Left lung (tissue), 4 donors: ENCODE measurements at regions not wholly inside any gene's neighbourhood (a gene's known extent, or its start where the extent isn't known, plus 50 kb on each side); places are given as distances from the start of the nearest gene placed in this dataset.

Experiments used
- ATAC-seq: fragments of 200-7000 bp; cut with Tn5 transposase; one replicate; pipeline ENCODE4 v1.9.1; 2020; ENCODE audit warnings: moderate library complexity
- DNase-seq, 4 donors: peaks; one replicate each; pipeline ENCODE4 v3.0.0-alpha.2; 2013 to 2020
- H3K27ac ChIP-seq, 2 donors: fragments of 200-600 bp; sonication (generic) in 1 of 2; one replicate each; pipeline versions ENCODE4 v1.5.0 to v1.8.0; 2020 to 2021
- H3K27me3 ChIP-seq, 2 donors: fragments of 200-600 bp; sonication (generic) in 1 of 2; one replicate each; pipeline versions ENCODE4 v1.5.0 to v1.8.0; 2020 to 2021
- H3K36me3 ChIP-seq, 2 donors: fragments of 200-600 bp; sonication (generic) in 1 of 2; one replicate each; pipeline versions ENCODE4 v1.5.0 to v1.8.0; 2020 to 2021
- H3K4me1 ChIP-seq, 2 donors: fragments of 200-600 bp; one replicate each; pipeline ENCODE4 v1.8.0; 2021
- H3K4me3 ChIP-seq, 2 donors: fragments of 200-600 bp; sonication (generic) in 1 of 2; one replicate each; pipeline versions ENCODE4 v1.5.0 to v1.8.0; 2020 to 2021; ENCODE audit warnings: mild to moderate bottlenecking in 1 of 2
- H3K9me3 ChIP-seq, 2 donors: fragments of 200-600 bp; sonication (generic) in 1 of 2; one replicate each; pipeline versions ENCODE4 v1.5.0 to v1.8.0; 2020 to 2021
- CTCF ChIP-seq, 2 donors: fragments of 200-600 bp; sonication (generic) in 1 of 2; IDR thresholded peaks; one replicate each; pipeline versions ENCODE4 v1.5.0 to v1.8.0; 2021; ENCODE audit warnings: antibody characterized with exemption in 2 of 2
- intact Hi-C, 2 donors: fragments of 100-400 bp; cut with DNase I; formaldehyde crosslinking; loops; one replicate each; pipeline versions ENCODE4 v1.11.2 to v1.14.2; 2022
- donor health status: DM: no; HTN: yes; CAD: no.
- donor health status: DM: no; HTN: no; CAD: no.

- no peak for TF ChIP-seq CTCF (IDR thresholded peaks at IDR 0.05)
- intact Hi-C loops: no loop called here
- no peaks in the 10 kb centered on the region for H3K27me3 ChIP-seq
- no peak overlapping the region for H3K4me3 ChIP-seq
- no peaks in the 10 kb centered on the region for H3K36me3 ChIP-seq
- no peaks in the 10 kb centered on the region for H3K9me3 ChIP-seq
- DNase-seq (no peak), ATAC-seq (no peak)
- no peak overlapping the region for H3K27ac ChIP-seq
- H3K4me1 ChIP-seq: no peaks in the 10 kb centered on the region
Measured at GRCh38 chr10:21146436-21146789, 249.3 kb upstream of the NEBL start.

DNA sequence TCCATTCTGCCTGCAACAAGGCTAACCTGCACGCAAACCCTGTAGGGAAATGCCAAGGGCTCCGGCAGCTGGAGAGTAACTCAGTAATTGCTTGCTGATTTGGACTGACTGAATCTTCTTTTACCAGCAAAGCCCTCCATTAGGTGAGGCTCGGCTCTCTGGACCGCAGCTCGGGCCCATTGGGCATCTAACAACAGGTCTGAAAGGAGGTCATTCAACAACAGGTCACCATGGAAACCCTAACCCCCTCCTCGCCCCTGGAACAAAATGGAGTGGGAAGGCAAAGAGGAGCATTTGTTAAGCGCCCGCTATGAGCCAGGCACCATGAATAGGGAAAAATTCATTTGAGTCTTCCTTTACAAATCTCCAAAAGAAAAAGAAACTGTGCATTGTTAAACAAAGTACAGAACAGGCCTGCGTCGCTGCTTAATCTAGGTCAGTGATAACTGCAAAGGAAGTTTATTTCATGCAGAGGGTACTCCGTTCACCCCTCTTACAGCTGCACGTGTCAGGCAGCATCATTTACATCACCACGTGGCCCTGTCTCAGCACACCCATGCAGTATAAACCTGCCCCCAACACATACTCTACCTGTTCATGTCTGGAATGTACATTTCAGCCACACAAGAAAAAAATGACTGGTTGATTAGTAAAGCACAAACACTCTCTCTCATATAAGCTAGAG, 248.8 kb upstream of the NEBL start:
- TF ChIP-seq CTCF (IDR thresholded peaks at IDR 0.05): no peak

DNA sequence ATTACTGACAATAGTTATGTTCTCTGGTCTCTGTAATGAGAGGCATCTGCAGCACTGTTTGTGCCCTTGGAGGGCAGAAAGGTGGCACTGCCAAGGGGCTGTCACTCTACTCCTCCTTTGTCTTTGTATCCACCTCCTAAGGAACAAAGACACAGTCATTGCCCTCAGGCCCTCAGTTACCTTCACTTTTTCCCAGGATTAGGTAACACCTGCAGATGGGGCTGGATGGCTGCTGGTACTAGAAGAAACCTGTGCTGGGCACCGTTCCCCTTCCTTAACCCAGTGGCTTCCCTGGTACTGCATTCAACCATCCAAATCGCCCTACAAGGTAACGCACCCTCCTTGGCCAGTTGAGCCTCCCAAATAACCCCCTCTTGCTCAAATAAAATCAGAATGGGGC, 246.9 kb upstream of the NEBL start:
- Histone ChIP-seq H3K4me1 (no peaks in the 10 kb centered on the region), H3K27me3 (no peaks in the 10 kb centered on the region), H3K9me3 (no peaks in the 10 kb centered on the region), H3K27ac (no peak overlapping the region), H3K4me3 (no peak overlapping the region), H3K36me3 (no peaks in the 10 kb centered on the region)
- ATAC-seq (no peak), DNase-seq (no peak)
- TF ChIP-seq CTCF (IDR thresholded peaks at IDR 0.05): no peak
- intact Hi-C loops: no loop called here

More for the DNA sequence above, 248.8 kb upstream of the NEBL start:
- intact Hi-C loops: no loop called here
- ATAC-seq (no peak), DNase-seq (no peak)
- no peak overlapping the region for H3K27ac ChIP-seq
- H3K36me3 ChIP-seq: no peaks in the 10 kb centered on the region
- no peaks in the 10 kb centered on the region for H3K9me3 ChIP-seq
- no peak overlapping the region for H3K4me3 ChIP-seq
- H3K27me3 ChIP-seq: no peaks in the 10 kb centered on the region
- H3K4me1 ChIP-seq: no peaks in the 10 kb centered on the region

DNA sequence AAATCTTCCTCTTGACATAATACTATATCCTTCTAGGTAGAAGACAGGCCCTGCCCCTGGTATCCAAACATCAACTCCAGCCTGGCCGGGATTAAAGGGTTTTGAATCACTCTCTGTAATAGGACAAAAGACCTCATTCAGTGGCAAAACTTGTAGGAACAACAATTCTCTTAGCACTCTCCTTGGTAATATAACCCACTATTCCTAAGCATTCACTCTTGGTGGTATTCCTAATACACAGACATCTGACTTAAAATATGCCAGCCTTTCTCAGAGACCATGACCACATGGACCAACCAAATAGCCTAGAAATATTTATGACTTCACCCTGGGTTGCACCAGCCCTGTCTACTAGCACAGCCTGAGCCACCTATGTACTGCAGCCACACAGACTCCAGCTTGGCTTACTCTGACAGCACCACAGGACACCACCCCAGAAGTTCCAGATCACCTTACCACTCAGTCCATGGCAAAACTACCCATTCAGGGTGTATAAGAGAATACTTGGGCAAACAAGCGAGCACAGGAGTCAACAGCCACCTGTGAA, 244.9 kb upstream of the NEBL start:
- Histone ChIP-seq H3K4me1 (no peaks in the 10 kb centered on the region), H3K27ac (no peak overlapping the region), H3K9me3 (no peaks in the 10 kb centered on the region), H3K4me3 (no peak overlapping the region), H3K36me3 (no peaks in the 10 kb centered on the region), H3K27me3 (no peaks in the 10 kb centered on the region)
- no peak for TF ChIP-seq CTCF (IDR thresholded peaks at IDR 0.05)
- DNase-seq: no peak
- ATAC-seq: no peak
- intact Hi-C loops: no loop called here

GRCh38 chr10:21138769-21139340, 241.7 kb upstream of the NEBL start:
- Histone ChIP-seq H3K27me3 (no peaks in the 10 kb centered on the region), H3K9me3 (no peaks in the 10 kb centered on the region), H3K4me3 (no peak overlapping the region), H3K36me3 (no peaks in the 10 kb centered on the region), H3K27ac (no peak overlapping the region), H3K4me1 (peaks cover 0 to 3% of the 10 kb centered on the region in 2 donors)
- peak; percentile 50 for ATAC-seq
- no peak for DNase-seq
- TF ChIP-seq CTCF (IDR thresholded peaks at IDR 0.05): no peak
- intact Hi-C loops: no loop called here
